Fibroblast of lung (primary cell): ENCODE measurements at regions not wholly inside any gene's neighbourhood (a gene's known extent, or its start where the extent isn't known, plus 50 kb on each side); places are given as distances from the start of the nearest gene placed in this dataset.

Experiments used
- EZH2 ChIP-seq: IDR thresholded peaks from 2 replicates; pipeline ENCODE4 v1.5.1; 2012; ENCODE audit warnings: low read length, control low read depth, mild to moderate bottlenecking; ENCODE audit errors: missing control alignments
- TF ChIP-seq, protein P1 (sequence below), 2 donors: IDR thresholded peaks in 1 of 2; conservative IDR thresholded peaks in 1 of 2; 1 replicate in 1 of 2; 2 replicates in 1 of 2; pipeline ENCODE4 v1.5.1; 2011 to 2012; ENCODE audit warnings: low read length in 2 of 2, control low read depth in 1 of 2, inconsistent platforms in 1 of 2, low read depth in 1 of 2, mild to moderate bottlenecking in 1 of 2

DNA sequence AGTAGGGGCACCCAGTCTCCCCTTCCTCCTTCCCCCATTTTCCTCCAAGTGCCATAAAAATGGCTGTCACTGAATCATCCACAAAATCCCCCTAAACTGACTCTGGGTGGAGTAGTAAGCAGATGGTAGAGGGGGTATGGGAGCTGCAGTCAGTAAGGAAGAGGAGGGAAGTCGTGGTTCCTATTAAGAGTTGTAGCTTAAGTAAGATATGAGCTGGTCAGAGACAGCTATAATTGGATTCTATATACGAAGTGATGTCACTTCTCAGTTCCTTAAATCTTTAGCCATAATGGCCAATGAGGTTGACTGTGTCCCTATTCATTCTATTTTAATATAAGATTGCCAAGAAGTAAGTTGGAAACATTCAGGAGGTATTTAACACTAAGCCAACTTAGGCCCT is 131.7 kb downstream of the SLC16A9 start:
- TF ChIP-seq EZH2 = no peak
- TF ChIP-seq, protein P1, sequence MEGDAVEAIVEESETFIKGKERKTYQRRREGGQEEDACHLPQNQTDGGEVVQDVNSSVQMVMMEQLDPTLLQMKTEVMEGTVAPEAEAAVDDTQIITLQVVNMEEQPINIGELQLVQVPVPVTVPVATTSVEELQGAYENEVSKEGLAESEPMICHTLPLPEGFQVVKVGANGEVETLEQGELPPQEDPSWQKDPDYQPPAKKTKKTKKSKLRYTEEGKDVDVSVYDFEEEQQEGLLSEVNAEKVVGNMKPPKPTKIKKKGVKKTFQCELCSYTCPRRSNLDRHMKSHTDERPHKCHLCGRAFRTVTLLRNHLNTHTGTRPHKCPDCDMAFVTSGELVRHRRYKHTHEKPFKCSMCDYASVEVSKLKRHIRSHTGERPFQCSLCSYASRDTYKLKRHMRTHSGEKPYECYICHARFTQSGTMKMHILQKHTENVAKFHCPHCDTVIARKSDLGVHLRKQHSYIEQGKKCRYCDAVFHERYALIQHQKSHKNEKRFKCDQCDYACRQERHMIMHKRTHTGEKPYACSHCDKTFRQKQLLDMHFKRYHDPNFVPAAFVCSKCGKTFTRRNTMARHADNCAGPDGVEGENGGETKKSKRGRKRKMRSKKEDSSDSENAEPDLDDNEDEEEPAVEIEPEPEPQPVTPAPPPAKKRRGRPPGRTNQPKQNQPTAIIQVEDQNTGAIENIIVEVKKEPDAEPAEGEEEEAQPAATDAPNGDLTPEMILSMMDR (conservative IDR thresholded peaks at IDR 0.05 in 1 of 2, IDR thresholded peaks at IDR 0.05 in 1 of 2; ENCODE audit: low read depth in 1 of 2, low read length in 2 of 2) = no peak
